ENCODE measurements at regions not wholly inside any gene's neighbourhood (a gene's known extent, or its start where the extent isn't known, plus 50 kb on each side); places are given as distances from the start of the nearest gene placed in this dataset.

GRCh38 chr12:58306266-58307000, 365.1 kb downstream of the ATP23 start:
- Histone ChIP-seq H3K79me2 (ENCODE audit: insufficient read depth) (no peaks in the 10 kb centered on the region), H3K36me3 (replicated peaks in 1 of 2; ENCODE audit: control insufficient read depth in 1 of 2, insufficient read depth in 2 of 2, low read length in 1 of 2) (no peaks in the 10 kb centered on the region), H3K4me2 (no peak overlapping the region), H3K9me3 (no peaks in the 10 kb centered on the region; the same call in 1 of the 2 replicates), H3F3A (replicated peaks; ENCODE audit: insufficient read depth) (peaks cover 12% of the 10 kb centered on the region), H3K27me3 (ENCODE audit: insufficient read depth) (peaks cover 14% of the 10 kb centered on the region; the same call in 1 of the 2 replicates), H4K20me1 (ENCODE audit: insufficient read depth) (no peaks in the 10 kb centered on the region), H2AFZ (ENCODE audit: low read depth) (no peak overlapping the region), H3K27ac (ENCODE audit: low read depth in 2 of 2, low read length in 1 of 2) (no peak overlapping the region), H3K9ac (no peak overlapping the region), H3K9me2 (no peaks in the 10 kb centered on the region), H3K4me1 (ENCODE audit: control insufficient read depth in 1 of 2, insufficient read depth in 2 of 2, low read depth in 1 of 2, low read length in 1 of 2) (0 out of 4 replicates have a peak, but pooled peaks cover 0 to 4% of the 10 kb centered on the region in 2 experiments), H3K4me3 (ENCODE audit: low read depth in 2 of 2, low read length in 1 of 2) (no peak overlapping the region)
- 0% methylated on average over 1 of the region's 1 CpG for WGBS (ENCODE audit: low lambda C conversion rate)
- POLR2A ChIA-PET, result no interaction called here
- no peak for DNase-seq
- CTCF ChIA-PET, result no interaction called here
- TF ChIP-seq CTCF (IDR thresholded peaks at IDR 0.05) (no peak), EP300 (IDR thresholded peaks at IDR 0.05; ENCODE audit: borderline replicate concordance in 1 of 2, low read depth in 1 of 2, low read length in 1 of 2) (no peak), PBX3 (IDR thresholded peaks at IDR 0.05) (no peak), TCF12 (IDR thresholded peaks at IDR 0.05) (no peak), CHD2 (IDR thresholded peaks at IDR 0.05; ENCODE audit: low read length, partially characterized antibody) (no peak), TAF1 (IDR thresholded peaks at IDR 0.05; ENCODE audit: borderline replicate concordance, low read depth, low read length) (no peak), ELF1 (IDR thresholded peaks at IDR 0.05) (no peak), ZBTB33 (IDR thresholded peaks at IDR 0.05; ENCODE audit: borderline replicate concordance, low read depth) (no peak), NFIC (IDR thresholded peaks at IDR 0.05; ENCODE audit: borderline replicate concordance) (no peak), IRF3 (IDR thresholded peaks at IDR 0.05; ENCODE audit: low read depth, low read length) (no peak)
